GM23338 (cell line): ENCODE measurements at regions not wholly inside any gene's neighbourhood (a gene's known extent, or its start where the extent isn't known, plus 50 kb on each side); places are given as distances from the start of the nearest gene placed in this dataset.

Source experiments
- ATAC-seq: fragments of 200-7000 bp; cut with Tn5 transposase; 3 replicates; pipeline ENCODE4 v1.9.1; 2020
- DNase-seq: peaks from one replicate; pipeline ENCODE4 v3.0.0-alpha.2; 2015; ENCODE audit warnings: low spot score
- H2AFZ ChIP-seq: fragments of 200-600 bp; sonication (generic); 2 replicates; pipeline ENCODE4 v1.8.0; 2016; ENCODE audit warnings: antibody characterized with exemption, mild to moderate bottlenecking, moderate library complexity
- H3F3A ChIP-seq: fragments of 200-600 bp; sonication (generic); replicated peaks from 2 replicates; pipeline ENCODE4 v1.8.0; 2017; ENCODE audit warnings: antibody characterized with exemption, mixed run types, low read depth
- H3K27ac ChIP-seq: fragments of 200-600 bp; sonication (generic); 2 replicates; pipeline ENCODE4 v1.6.1; 2016; ENCODE audit warnings: low read depth
- H3K27me3 ChIP-seq: fragments of 200-600 bp; sonication (generic); 2 replicates; pipeline ENCODE4 v1.8.0; 2016; ENCODE audit warnings: mild to moderate bottlenecking, mixed run types, moderate library complexity; ENCODE audit not compliant: insufficient read depth
- H3K36me3 ChIP-seq: fragments of 200-600 bp; sonication (generic); 2 replicates; pipeline ENCODE4 v1.8.0; 2016; ENCODE audit warnings: mild to moderate bottlenecking; ENCODE audit not compliant: insufficient read depth
- H3K4me1 ChIP-seq: fragments of 200-600 bp; sonication (generic); 2 replicates; pipeline ENCODE4 v1.8.0; 2016; ENCODE audit warnings: mild to moderate bottlenecking, moderate library complexity; ENCODE audit not compliant: insufficient read depth
- H3K4me2 ChIP-seq: fragments of 200-600 bp; sonication (generic); 2 replicates; pipeline ENCODE4 v1.7.1; 2017; ENCODE audit warnings: mixed run types
- H3K4me3 ChIP-seq: fragments of 200-600 bp; sonication (generic); 2 replicates; pipeline ENCODE4 v1.6.1; 2016; ENCODE audit warnings: mixed run types
- H3K79me2 ChIP-seq: fragments of 200-600 bp; sonication (generic); replicated peaks from 2 replicates; pipeline ENCODE4 v1.8.0; 2017; ENCODE audit warnings: mild to moderate bottlenecking; ENCODE audit not compliant: insufficient read depth
- H3K9me2 ChIP-seq: fragments of 200-600 bp; sonication (generic); 2 replicates; pipeline ENCODE4 v1.8.0; 2017; ENCODE audit not compliant: insufficient read depth
- H4K20me1 ChIP-seq: fragments of 200-600 bp; sonication (generic); replicated peaks from 2 replicates; pipeline ENCODE4 v1.8.0; 2017; ENCODE audit warnings: mild to moderate bottlenecking; ENCODE audit not compliant: insufficient read depth
- H3K27ac Mint-ChIP-seq: 2 replicates; pipeline ENCODE4 v1.8.0; 2020; ENCODE audit warnings: inconsistent platforms, mild to moderate bottlenecking, moderate library complexity, mixed read lengths
- H3K27me3 Mint-ChIP-seq: 3 replicates; pipeline ENCODE4 v1.8.0; 2022; ENCODE audit warnings: low read depth, mild to moderate bottlenecking, moderate library complexity, mixed read lengths, inconsistent platforms; ENCODE audit not compliant: insufficient read depth, poor library complexity
- H3K36me3 Mint-ChIP-seq: 3 replicates; pipeline ENCODE4 v1.8.0; 2021; ENCODE audit warnings: low read depth, mild to moderate bottlenecking, inconsistent platforms, moderate library complexity, mixed read lengths
- H3K4me1 Mint-ChIP-seq: 3 replicates; pipeline ENCODE4 v1.8.0; 2020; ENCODE audit warnings: mild to moderate bottlenecking, inconsistent platforms, mixed read lengths
- H3K4me3 Mint-ChIP-seq: 3 replicates; pipeline ENCODE4 v1.8.0; 2021; ENCODE audit warnings: moderate library complexity, mild to moderate bottlenecking, inconsistent platforms, mixed read lengths
- H3K9me3 Mint-ChIP-seq: 3 replicates; pipeline ENCODE4 v1.8.0; 2020; ENCODE audit warnings: moderate library complexity, mild to moderate bottlenecking, inconsistent platforms, mixed read lengths
- CREB1 ChIP-seq: fragments of 250-450 bp; sonication (Bioruptor Pico); IDR thresholded peaks from 2 replicates; pipeline ENCODE4 v1.5.0; 2020; ENCODE audit warnings: low read depth, mild to moderate bottlenecking, moderate library complexity
- CTCF ChIP-seq, 2 experiments: fragments of 200-600 bp in 1 of 2; sonication (generic) in 1 of 2; conservative IDR thresholded peaks; 2 replicates each; pipeline versions ENCODE4 v1.5.1 to v1.6.1; 2016 to 2017; ENCODE audit warnings: antibody characterized with exemption in 2 of 2, low read depth in 2 of 2, mild to moderate bottlenecking in 2 of 2, moderate library complexity in 1 of 2
- EZH2 ChIP-seq: fragments of 200-600 bp; sonication (generic); IDR thresholded peaks from one replicate; pipeline ENCODE4 v1.8.0; 2017; ENCODE audit warnings: antibody characterized with exemption, mild to moderate bottlenecking, low read depth; ENCODE audit not compliant: unreplicated experiment
- POLR2AphosphoS5 ChIP-seq: IDR thresholded peaks from 2 replicates; pipeline ENCODE4 v1.6.1; 2016; ENCODE audit warnings: antibody characterized with exemption, low read depth
- TF ChIP-seq, protein P1 (sequence below): fragments of 250-450 bp; sonication (Bioruptor Pico); IDR thresholded peaks from 2 replicates; pipeline ENCODE4 v1.5.0; 2020; ENCODE audit warnings: mild to moderate bottlenecking, moderate library complexity

GRCh38 chr12:124501827-124502226 lies 65.6 kb downstream of the NCOR2 start (continued):
- TF ChIP-seq, protein P1, sequence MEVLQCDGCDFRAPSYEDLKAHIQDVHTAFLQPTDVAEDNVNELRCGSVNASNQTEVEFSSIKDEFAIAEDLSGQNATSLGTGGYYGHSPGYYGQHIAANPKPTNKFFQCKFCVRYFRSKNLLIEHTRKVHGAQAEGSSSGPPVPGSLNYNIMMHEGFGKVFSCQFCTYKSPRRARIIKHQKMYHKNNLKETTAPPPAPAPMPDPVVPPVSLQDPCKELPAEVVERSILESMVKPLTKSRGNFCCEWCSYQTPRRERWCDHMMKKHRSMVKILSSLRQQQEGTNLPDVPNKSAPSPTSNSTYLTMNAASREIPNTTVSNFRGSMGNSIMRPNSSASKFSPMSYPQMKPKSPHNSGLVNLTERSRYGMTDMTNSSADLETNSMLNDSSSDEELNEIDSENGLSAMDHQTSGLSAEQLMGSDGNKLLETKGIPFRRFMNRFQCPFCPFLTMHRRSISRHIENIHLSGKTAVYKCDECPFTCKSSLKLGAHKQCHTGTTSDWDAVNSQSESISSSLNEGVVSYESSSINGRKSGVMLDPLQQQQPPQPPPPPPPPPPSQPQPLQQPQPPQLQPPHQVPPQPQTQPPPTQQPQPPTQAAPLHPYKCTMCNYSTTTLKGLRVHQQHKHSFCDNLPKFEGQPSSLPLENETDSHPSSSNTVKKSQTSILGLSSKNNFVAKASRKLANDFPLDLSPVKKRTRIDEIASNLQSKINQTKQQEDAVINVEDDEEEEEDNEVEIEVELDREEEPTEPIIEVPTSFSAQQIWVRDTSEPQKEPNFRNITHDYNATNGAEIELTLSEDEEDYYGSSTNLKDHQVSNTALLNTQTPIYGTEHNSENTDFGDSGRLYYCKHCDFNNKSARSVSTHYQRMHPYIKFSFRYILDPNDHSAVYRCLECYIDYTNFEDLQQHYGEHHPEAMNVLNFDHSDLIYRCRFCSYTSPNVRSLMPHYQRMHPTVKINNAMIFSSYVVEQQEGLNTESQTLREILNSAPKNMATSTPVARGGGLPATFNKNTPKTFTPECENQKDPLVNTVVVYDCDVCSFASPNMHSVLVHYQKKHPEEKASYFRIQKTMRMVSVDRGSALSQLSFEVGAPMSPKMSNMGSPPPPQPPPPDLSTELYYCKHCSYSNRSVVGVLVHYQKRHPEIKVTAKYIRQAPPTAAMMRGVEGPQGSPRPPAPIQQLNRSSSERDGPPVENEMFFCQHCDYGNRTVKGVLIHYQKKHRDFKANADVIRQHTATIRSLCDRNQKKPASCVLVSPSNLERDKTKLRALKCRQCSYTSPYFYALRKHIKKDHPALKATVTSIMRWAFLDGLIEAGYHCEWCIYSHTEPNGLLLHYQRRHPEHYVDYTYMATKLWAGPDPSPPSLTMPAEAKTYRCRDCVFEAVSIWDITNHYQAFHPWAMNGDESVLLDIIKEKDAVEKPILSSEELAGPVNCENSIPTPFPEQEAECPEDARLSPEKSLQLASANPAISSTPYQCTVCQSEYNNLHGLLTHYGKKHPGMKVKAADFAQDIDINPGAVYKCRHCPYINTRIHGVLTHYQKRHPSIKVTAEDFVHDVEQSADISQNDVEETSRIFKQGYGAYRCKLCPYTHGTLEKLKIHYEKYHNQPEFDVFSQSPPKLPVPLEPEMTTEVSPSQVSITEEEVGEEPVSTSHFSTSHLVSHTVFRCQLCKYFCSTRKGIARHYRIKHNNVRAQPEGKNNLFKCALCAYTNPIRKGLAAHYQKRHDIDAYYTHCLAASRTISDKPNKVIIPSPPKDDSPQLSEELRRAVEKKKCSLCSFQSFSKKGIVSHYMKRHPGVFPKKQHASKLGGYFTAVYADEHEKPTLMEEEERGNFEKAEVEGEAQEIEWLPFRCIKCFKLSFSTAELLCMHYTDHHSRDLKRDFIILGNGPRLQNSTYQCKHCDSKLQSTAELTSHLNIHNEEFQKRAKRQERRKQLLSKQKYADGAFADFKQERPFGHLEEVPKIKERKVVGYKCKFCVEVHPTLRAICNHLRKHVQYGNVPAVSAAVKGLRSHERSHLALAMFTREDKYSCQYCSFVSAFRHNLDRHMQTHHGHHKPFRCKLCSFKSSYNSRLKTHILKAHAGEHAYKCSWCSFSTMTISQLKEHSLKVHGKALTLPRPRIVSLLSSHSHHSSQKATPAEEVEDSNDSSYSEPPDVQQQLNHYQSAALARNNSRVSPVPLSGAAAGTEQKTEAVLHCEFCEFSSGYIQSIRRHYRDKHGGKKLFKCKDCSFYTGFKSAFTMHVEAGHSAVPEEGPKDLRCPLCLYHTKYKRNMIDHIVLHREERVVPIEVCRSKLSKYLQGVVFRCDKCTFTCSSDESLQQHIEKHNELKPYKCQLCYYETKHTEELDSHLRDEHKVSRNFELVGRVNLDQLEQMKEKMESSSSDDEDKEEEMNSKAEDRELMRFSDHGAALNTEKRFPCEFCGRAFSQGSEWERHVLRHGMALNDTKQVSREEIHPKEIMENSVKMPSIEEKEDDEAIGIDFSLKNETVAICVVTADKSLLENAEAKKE (CRISPR knock-in tag) = no peak

DNA sequence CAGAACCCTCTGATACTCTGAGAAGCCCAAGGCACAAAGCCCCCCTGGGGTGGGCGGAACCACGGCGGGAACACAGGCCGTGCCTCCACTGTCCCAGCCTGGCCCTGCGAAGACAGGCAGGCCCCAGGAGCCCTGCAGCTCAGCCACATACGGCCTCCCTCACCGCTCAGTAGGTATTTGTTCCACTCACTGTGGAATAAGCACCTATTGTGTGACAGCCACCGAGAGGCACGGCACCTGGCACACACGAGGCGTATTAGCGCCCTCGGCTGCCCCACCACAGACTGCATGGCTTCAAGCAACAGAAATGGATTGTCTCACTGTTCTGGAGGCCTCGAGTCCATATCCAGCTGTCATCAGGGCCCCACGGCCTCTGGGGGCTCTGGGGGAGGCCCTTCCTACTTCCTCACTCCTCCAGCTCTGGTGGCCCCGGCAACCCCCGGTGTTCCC lies 66.3 kb downstream of the NCOR2 start:
- peak overlapping the region; percentile 64 for H3K4me2 ChIP-seq
- H3K4me1 ChIP-seq = peaks cover 47% of the 10 kb centered on the region
- H3K27ac Mint-ChIP-seq = peak overlapping the region; percentile 98
- TF ChIP-seq, protein P1 (CRISPR knock-in tag) = no peak
- TF ChIP-seq CTCF (conservative IDR thresholded peaks at IDR 0.05; ENCODE audit: low read depth in 2 of 2) (no peak), POLR2AphosphoS5 (no peak), CREB1 (CRISPR knock-in tag) (no peak), EZH2 (no peak)

More for the DNA sequence above, 66.3 kb downstream of the NCOR2 start:
- DNase-seq (no peak), ATAC-seq (peak; percentile 24)
- Histone ChIP-seq H3K9me2 (no peaks in the 10 kb centered on the region), H3K79me2 (peaks cover 98% of the 10 kb centered on the region), H3K4me3 (no peak overlapping the region), H3K27me3 (no peaks in the 10 kb centered on the region), H3K36me3 (no peaks in the 10 kb centered on the region), H4K20me1 (peaks cover 21% of the 10 kb centered on the region), H3K27ac (peak overlapping the region; percentile 96), H2AFZ (no peak overlapping the region), H3F3A (0 out of 2 replicates have a peak, but pooled peaks cover 8% of the 10 kb centered on the region)
- H3K9me3 Mint-ChIP-seq = no peaks in the 10 kb centered on the region; the same call in 2 of the 3 replicates
- peaks cover 13% of the 10 kb centered on the region; the same call in 2 of the 3 replicates for H3K36me3 Mint-ChIP-seq
- peaks cover 31% of the 10 kb centered on the region for H3K27me3 Mint-ChIP-seq
- H3K4me1 Mint-ChIP-seq = peaks cover 85% of the 10 kb centered on the region
- peak overlapping the region; percentile 39; the same call in 1 of the 3 replicates for H3K4me3 Mint-ChIP-seq
